Stomach (tissue), 4 donors: ENCODE measurements at regions not wholly inside any gene's neighbourhood (a gene's known extent, or its start where the extent isn't known, plus 50 kb on each side); places are given as distances from the start of the nearest gene placed in this dataset.

Source experiments
- POLR2A ChIP-seq, 4 donors: fragments of 450-650 bp; IDR thresholded peaks; one replicate each; pipeline ENCODE4 v1.6.1; 2016; ENCODE audit warnings: antibody characterized with exemption in 4 of 4, control low read depth in 2 of 4, mild to moderate bottlenecking in 1 of 4, moderate library complexity in 1 of 4
- POLR2AphosphoS5 ChIP-seq, 3 donors: sonication (generic); formaldehyde crosslinking; IDR thresholded peaks; one replicate each; pipeline ENCODE4 v1.6.1; 2016; ENCODE audit warnings: antibody characterized with exemption in 3 of 3

- TF ChIP-seq POLR2AphosphoS5 (IDR thresholded peaks at IDR 0.05) (no peak), POLR2A (IDR thresholded peaks at IDR 0.05) (no peak)
Measured at GRCh38 chr13:90118467-90119071, 1228.9 kb upstream of the MIR17HG start.
